ENCODE measurements at regions not wholly inside any gene's neighbourhood (a gene's known extent, or its start where the extent isn't known, plus 50 kb on each side); places are given as distances from the start of the nearest gene placed in this dataset.
"Not testable (repeated sequence)": the region's sequence is repeated elsewhere in the genome, so short reads cannot be mapped to it uniquely, and the experiment has no call there.

GRCh38 chr6:138673346-138674014 is 100.1 kb upstream of the CCDC28A start (continued):
- no peak for TF ChIP-seq ASH2L (IDR thresholded peaks at IDR 0.05; ENCODE audit: low read length)
- no peak for TF ChIP-seq BCL11A (IDR thresholded peaks at IDR 0.05; ENCODE audit: low read depth in 2 of 2, low read length in 2 of 2)
- no peak for TF ChIP-seq KDM5A (IDR thresholded peaks at IDR 0.05; ENCODE audit: low read length)
- TF ChIP-seq POU5F1 (IDR thresholded peaks at IDR 0.05; ENCODE audit: low read depth, low read length): no peak
- TF ChIP-seq SRF (IDR thresholded peaks at IDR 0.05; ENCODE audit: low read depth, low read length): no peak

- CTCF ChIA-PET (ENCODE audit: partially characterized antibody): interaction anchor here (1.0 kb wide), 1 partner anchor 11 kb away, joined by 3 read pairs; no protein-coding TSS in a partner anchor
- not testable (repeated sequence) for H3K9ac ChIP-seq (replicated peaks in 1 of 4; ENCODE audit: extremely low read depth in 1 of 4, low read depth in 3 of 4, low read length in 3 of 4)
- WGBS, 2 experiments (ENCODE audit: extremely low coverage in 1 of 2, insufficient coverage in 1 of 2, insufficient read length in 1 of 2, insufficient replicate concordance in 2 of 2, low coverage in 1 of 2, low lambda C conversion rate in 2 of 2, missing lambda C conversion rate in 1 of 2): 80% methylated on average over 4 of the region's 4 CpGs; no CpG with 5 or more reads in 1 of the 2 experiments
Observed at GRCh38 chr6:138674444-138674843, 99.1 kb upstream of the CCDC28A start.

More at GRCh38 chr6:138674444-138674843, 99.1 kb upstream of the CCDC28A start:
- not testable (repeated sequence) for H3K4me2 ChIP-seq (ENCODE audit: insufficient read depth in 1 of 2, low read depth in 2 of 2, low read length in 2 of 2); H2BK12ac ChIP-seq (ENCODE audit: low read depth, low read length); H3K23me2 ChIP-seq (ENCODE audit: low read depth, low read length); H2BK20ac ChIP-seq (ENCODE audit: low read length); DNase-seq (ENCODE audit: low read depth in 1 of 2, low spot score in 2 of 2); H2AK5ac ChIP-seq (ENCODE audit: low read depth, low read length); H3K79me1 ChIP-seq (ENCODE audit: low read depth, low read length); H2AFZ ChIP-seq (ENCODE audit: low read length); H3K56ac ChIP-seq (replicated peaks; ENCODE audit: insufficient read length, low read depth, low read length); H4K91ac ChIP-seq (replicated peaks; ENCODE audit: insufficient read length, low read length); H3K9me3 ChIP-seq (ENCODE audit: insufficient read depth in 2 of 2, low read depth in 1 of 2, low read length in 1 of 2); H3K18ac ChIP-seq (ENCODE audit: extremely low read depth, low read length); H3K27ac ChIP-seq (ENCODE audit: low read depth, low read length); H4K20me1 ChIP-seq (replicated peaks in 1 of 2; ENCODE audit: control insufficient read depth in 1 of 2, insufficient read depth in 2 of 2, low read length in 2 of 2); H3K36me3 ChIP-seq (ENCODE audit: control insufficient read depth in 2 of 4, insufficient read depth in 4 of 4, low read length in 3 of 4); H3K4ac ChIP-seq (replicated peaks; ENCODE audit: insufficient read length, low read depth, low read length); H4K5ac ChIP-seq (ENCODE audit: insufficient read length, low read depth, low read length); H3K14ac ChIP-seq (ENCODE audit: insufficient read length); H2BK5ac ChIP-seq (ENCODE audit: low read depth, low read length); H3K27me3 ChIP-seq (replicated peaks in 1 of 4; ENCODE audit: control insufficient read depth in 3 of 4, extremely low read depth in 1 of 4, insufficient read depth in 3 of 4, low read length in 3 of 4); H3K4me1 ChIP-seq (replicated peaks in 1 of 4; ENCODE audit: control insufficient read depth in 3 of 4, insufficient read depth in 4 of 4, low read length in 3 of 4); H2BK120ac ChIP-seq (replicated peaks; ENCODE audit: low read depth, low read length); H3K4me3 ChIP-seq (ENCODE audit: extremely low read depth in 1 of 4, insufficient read depth in 2 of 4, low read depth in 3 of 4, low read length in 4 of 4); H3K23ac ChIP-seq (ENCODE audit: insufficient read length); H2BK15ac ChIP-seq (ENCODE audit: low read length); FAIRE-seq; H4K8ac ChIP-seq (ENCODE audit: extremely low read depth, insufficient read depth, low read length)
- POLR2A ChIA-PET (ENCODE audit: partially characterized antibody): interaction anchor here (0.7 to 1.0 kb wide), 3 partner anchors 9 to 78 kb away, joined by 3 to 4 read pairs (median 3); no protein-coding TSS in a partner anchor
- peaks cover 4 to 55% of the 10 kb centered on the region in 2 experiments for H3K79me2 ChIP-seq (ENCODE audit: control insufficient read depth in 1 of 2, insufficient read depth in 2 of 2, low read length in 2 of 2)
